ENCODE measurements at regions not wholly inside any gene's neighbourhood (a gene's known extent, or its start where the extent isn't known, plus 50 kb on each side); places are given as distances from the start of the nearest gene placed in this dataset.

GRCh38 chr6:165949324-165949723 is 218.3 kb downstream of the TBXT start:
- TF ChIP-seq CTCF (IDR thresholded peaks at IDR 0.05) (no peak), POLR2A (IDR thresholded peaks at IDR 0.05) (no peak)

Data from lower leg skin (tissue), 3 donors.